GM12878 (cell line): ENCODE measurements at regions not wholly inside any gene's neighbourhood (a gene's known extent, or its start where the extent isn't known, plus 50 kb on each side); places are given as distances from the start of the nearest gene placed in this dataset.
A peak's percentile ranks its signal among the peaks of the same experiment; 100 is the strongest.

Source experiments
- ATAC-seq: fragments of 200-7000 bp; cut with Tn5 transposase; 3 replicates; pipeline ENCODE4 v1.9.1; 2020; ENCODE audit warnings: mild to moderate bottlenecking, moderate library complexity
- BruUV-seq: library from RNA; stranded (reverse); fragments of 400-500 nt; replicated peaks from 2 replicates; lab custom pipeline; 2021; lab: Mats Ljungman, UMichigan
- CTCF ChIA-PET: fragments of 300-600 bp; sonication (Branson Sonifier 250); formaldehyde crosslinking; extraction: SDS; loops from one replicate; lab custom pipeline; 2021; ENCODE audit warnings: inconsistent platforms; lab: Yijun Ruan, JAX
- POLR2A ChIA-PET: fragments of 350-600 bp; formaldehyde crosslinking; extraction: SDS; loops from one replicate; lab custom pipeline; 2021; ENCODE audit warnings: inconsistent platforms; lab: Charles Lee
- RAD21 ChIA-PET: fragments of 300-600 bp; sonication (Branson Sonifier 250); formaldehyde crosslinking; loops from one replicate; lab custom pipeline; 2023; ENCODE audit warnings: antibody characterized with exemption; ENCODE audit not compliant: unreplicated experiment; lab: Charles Lee
- SMC1A ChIA-PET: fragments of 300-600 bp; sonication (Branson Sonifier 250); formaldehyde crosslinking; loops from one replicate; lab custom pipeline; 2023; ENCODE audit not compliant: unreplicated experiment, uncharacterized antibody; lab: Charles Lee
- DNase-seq: peaks from one replicate; pipeline ENCODE4 v3.0.0-alpha.2; 2011; ENCODE audit warnings: low read depth, low spot score
- FAIRE-seq: peaks from 3 replicates; lab custom pipeline; 2011; peaks lifted over from hg19 to GRCh38; lab: Jason Lieb, UNC
- H2AFZ ChIP-seq: 2 replicates; pipeline ENCODE4 v1.6.0; 2011; ENCODE audit warnings: low read depth, low read length, control low read depth; ENCODE audit not compliant: control insufficient read depth
- H3K27ac ChIP-seq: 2 replicates; pipeline ENCODE4 v1.5.1; 2011; ENCODE audit warnings: control low read depth; ENCODE audit not compliant: control insufficient read depth, insufficient read depth
- H3K27me3 ChIP-seq, 2 experiments: replicated peaks in 1 of 2; 2 replicates each; pipeline versions ENCODE4 v1.6.0 to v1.6.1; 2011; ENCODE audit warnings: low read length in 1 of 2; ENCODE audit not compliant: control insufficient read depth in 2 of 2, insufficient read depth in 2 of 2
- H3K36me3 ChIP-seq, 2 experiments: 2 replicates each; pipeline ENCODE4 v1.5.1; 2011; ENCODE audit warnings: low read length in 1 of 2; ENCODE audit not compliant: control insufficient read depth in 2 of 2, insufficient read depth in 2 of 2
- H3K4me1 ChIP-seq: 2 replicates; pipeline ENCODE4 v1.6.1; 2011; ENCODE audit warnings: mild to moderate bottlenecking, low read length, moderate library complexity, mixed read lengths; ENCODE audit not compliant: control insufficient read depth, insufficient read depth
- H3K4me2 ChIP-seq: 2 replicates; pipeline ENCODE4 v1.6.0; 2011; ENCODE audit warnings: control low read depth; ENCODE audit not compliant: control insufficient read depth, insufficient read depth
- H3K4me3 ChIP-seq: fragments of 200-600 bp; sonication (generic); 2 replicates; pipeline ENCODE4 v1.5.1; 2016
- H3K79me2 ChIP-seq: 2 replicates; pipeline ENCODE4 v1.6.0; 2011; ENCODE audit warnings: low read length; ENCODE audit not compliant: control insufficient read depth, insufficient read depth
- H3K9ac ChIP-seq: 2 replicates; pipeline ENCODE4 v1.8.0; 2011; ENCODE audit warnings: low read length, control low read depth, mixed read lengths; ENCODE audit not compliant: control insufficient read depth, insufficient read depth
- H3K9me3 ChIP-seq: replicated peaks from 3 replicates; pipeline ENCODE4 v1.5.1; 2011; ENCODE audit warnings: mild to moderate bottlenecking, low read length; ENCODE audit not compliant: control insufficient read depth, insufficient read depth
- H4K20me1 ChIP-seq: 2 replicates; pipeline ENCODE4 v1.6.0; 2011; ENCODE audit not compliant: control insufficient read depth, insufficient read depth
- CBX5 ChIP-seq: sonication (generic); IDR thresholded peaks from 2 replicates; pipeline ENCODE4 v1.6.1; 2016; ENCODE audit warnings: low read depth, moderate library complexity, mild to moderate bottlenecking, inconsistent platforms
- CREB1 ChIP-seq: IDR thresholded peaks from 2 replicates; pipeline ENCODE4 v1.6.1; 2012; ENCODE audit warnings: low read depth, mild to moderate bottlenecking, inconsistent platforms
- DPF2 ChIP-seq: fragments of 450-650 bp; IDR thresholded peaks from 2 replicates; pipeline ENCODE4 v1.6.1; 2017; ENCODE audit warnings: mild to moderate bottlenecking
- GATAD2B ChIP-seq: fragments of 450-650 bp; conservative IDR thresholded peaks from 2 replicates; pipeline ENCODE4 v1.6.1; 2017; ENCODE audit warnings: low read depth, mild to moderate bottlenecking, moderate library complexity
- IKZF2 ChIP-seq, 2 experiments: fragments of 450-650 bp; IDR thresholded peaks; 2 replicates each; pipeline ENCODE4 v1.6.1; 2017; ENCODE audit warnings: mild to moderate bottlenecking in 2 of 2, moderate library complexity in 2 of 2
- MXI1 ChIP-seq: fragments of 150-350 bp; IDR thresholded peaks from 2 replicates; pipeline ENCODE4 v1.6.1; 2011; ENCODE audit warnings: low read depth, mild to moderate bottlenecking, inconsistent platforms, low read length, improper control_type of control experiment
- PBX3 ChIP-seq: IDR thresholded peaks from 2 replicates; pipeline ENCODE4 v1.6.1; 2011; ENCODE audit warnings: mild to moderate bottlenecking, low read depth, low read length, moderate library complexity; ENCODE audit not compliant: insufficient replicate concordance
- RAD21 ChIP-seq: IDR thresholded peaks from 2 replicates; pipeline ENCODE4 v1.6.1; 2011; ENCODE audit warnings: mild to moderate bottlenecking, low read depth, low read length, moderate library complexity; ENCODE audit not compliant: insufficient read depth
- RELB ChIP-seq: fragments of 450-650 bp; IDR thresholded peaks from 2 replicates; pipeline ENCODE4 v1.6.1; 2017; ENCODE audit warnings: low read depth, mild to moderate bottlenecking, moderate library complexity
- SIN3A ChIP-seq: IDR thresholded peaks from 2 replicates; pipeline ENCODE4 v1.6.1; 2012; ENCODE audit warnings: low read depth, low read length, improper control_type of control experiment
- STAT1 ChIP-seq: fragments of 450-650 bp; conservative IDR thresholded peaks from 2 replicates; pipeline ENCODE4 v1.6.1; 2014; ENCODE audit warnings: antibody characterized with exemption, mild to moderate bottlenecking
- ZNF384 ChIP-seq: IDR thresholded peaks from 2 replicates; pipeline ENCODE4 v1.6.1; 2012; ENCODE audit warnings: low read depth, mild to moderate bottlenecking, low read length, improper control_type of control experiment, borderline replicate concordance
- ZNF592 ChIP-seq: fragments of 450-650 bp; IDR thresholded peaks from 2 replicates; pipeline ENCODE4 v1.6.1; 2017; ENCODE audit warnings: mild to moderate bottlenecking, moderate library complexity
- ZNF622 ChIP-seq: fragments of 450-650 bp; IDR thresholded peaks from 2 replicates; pipeline ENCODE4 v1.6.1; 2017; ENCODE audit warnings: mild to moderate bottlenecking, inconsistent platforms
- WGBS: methylation state at CpG from one replicate; pipeline ENCODE4 v1.1.6; 2016; ENCODE audit warnings: low lambda C conversion rate; ENCODE audit not compliant: insufficient replicate concordance, insufficient coverage; ENCODE audit errors: missing lambda C conversion rate; 5-methylcytosine and 5-hydroxymethylcytosine counted together
- in situ Hi-C: fragments of 300-500 bp; cut with MboI; formaldehyde crosslinking; loops from 9 replicates; pipeline ENCODE4 v1.14.3; 2018; ENCODE audit warnings: mixed read lengths
- intact Hi-C: fragments of 100-400 bp; cut with micrococcal nuclease; formaldehyde crosslinking; loops from one replicate; pipeline ENCODE4 v1.14.2; 2022; ENCODE audit not compliant: unreplicated experiment

GRCh38 chr11:112644410-112645131 is 316.6 kb upstream of the NCAM1 start:
- FAIRE-seq = peak; percentile 75
- in situ Hi-C loops (no loop called here), intact Hi-C loops (no loop called here)
- Histone ChIP-seq H3K79me2 (no peaks in the 10 kb centered on the region), H3K4me2 (peak overlapping the region; percentile 5), H3K36me3 (no peaks in the 10 kb centered on the region), H3K9ac (no peak overlapping the region), H4K20me1 (no peaks in the 10 kb centered on the region), H3K27ac (peak overlapping the region; percentile 1; the same call in 1 of the 2 replicates), H3K9me3 (peaks cover 5% of the 10 kb centered on the region; the same call in 2 of the 3 replicates), H2AFZ (no peak overlapping the region; the same call in 1 of the 2 replicates), H3K27me3 (no peaks in the 10 kb centered on the region), H3K4me3 (peak overlapping the region; percentile 29; the same call in 1 of the 2 replicates), H3K4me1 (peaks cover 2% of the 10 kb centered on the region; the same call in 1 of the 2 replicates)
- peak; percentile 72 for DNase-seq
- BruUV-seq = no TSS peak
- ChIA-PET RAD21 (interaction anchor here (0.9 to 2.7 kb wide), 6 partner anchors 11 to 51 kb away, joined by 3 to 10 read pairs (median 6); no protein-coding TSS in a partner anchor), POLR2A (interaction anchor here (1.0 to 1.8 kb wide), 4 partner anchors 16 to 62 kb away, joined by 3 to 4 read pairs (median 3); no protein-coding TSS in a partner anchor), CTCF (interaction anchor here (0.7 kb wide), 1 partner anchor 11 kb away, joined by 3 read pairs; no protein-coding TSS in a partner anchor), SMC1A (interaction anchor here (0.5 to 6.0 kb wide), 5 partner anchors 12 to 56 kb away, joined by 3 to 43 read pairs (median 16); no protein-coding TSS in a partner anchor)
- 19% methylated on average over 5 of the region's 5 CpGs for WGBS
- peak; percentile 97 for ATAC-seq
- TF ChIP-seq IKZF2 (IDR thresholded peaks at IDR 0.05) (peak; percentile 32 to 45; a peak in 2 of 4 replicates), RELB (0 out of 2 replicates have a peak, but pooled peaks have one; percentile 49), CBX5 (peak; percentile 22; the same call in 1 of the 2 replicates), STAT1 (no peak), PBX3 (no peak), ZNF622 (no peak), ZNF384 (no peak), ZNF592 (no peak), SIN3A (no peak), MXI1 (no peak), GATAD2B (no peak), CREB1 (no peak), DPF2 (peak; percentile 80), RAD21 (no peak)
